HCT116 (cell line): ENCODE measurements at regions not wholly inside any gene's neighbourhood (a gene's known extent, or its start where the extent isn't known, plus 50 kb on each side); places are given as distances from the start of the nearest gene placed in this dataset.
A peak's percentile ranks its signal among the peaks of the same experiment; 100 is the strongest.

Source experiments
- ATAC-seq: fragments of 200-7000 bp; cut with Tn5 transposase; 2 replicates; pipeline ENCODE4 v1.9.1; 2020; ENCODE audit warnings: mild to moderate bottlenecking, moderate library complexity
- BruUV-seq: library from RNA; stranded (reverse); fragments of 400-500 nt; replicated peaks from 2 replicates; lab custom pipeline; 2021; lab: Mats Ljungman, UMichigan
- CTCF ChIA-PET: fragments of 300-600 bp; sonication (Branson Sonifier 250); formaldehyde crosslinking; loops from one replicate; lab custom pipeline; 2021; ENCODE audit warnings: antibody characterized with exemption; lab: Charles Lee
- POLR2A ChIA-PET: fragments of 300-600, 350-600 bp; sonication (Branson Sonifier 250); formaldehyde crosslinking; loops from one replicate; lab custom pipeline; 2021; ENCODE audit warnings: antibody characterized with exemption; lab: Charles Lee
- RAD21 ChIA-PET, 2 experiments: fragments of 300-600 bp; sonication (Branson Sonifier 250); formaldehyde crosslinking; loops; one replicate each; lab custom pipeline; 2023; ENCODE audit warnings: low total read pairs in 2 of 2; ENCODE audit not compliant: uncharacterized antibody in 2 of 2, unreplicated experiment in 2 of 2, low non-redundant PET in 1 of 2; lab: Charles Lee
- DNase-seq: peaks from one replicate; pipeline ENCODE4 v3.0.0-alpha.2; 2010; ENCODE audit warnings: low read depth, low spot score
- H2AFZ ChIP-seq: fragments of 200-600 bp; shearing (Covaris generic), sonication (generic); 2 replicates; pipeline ENCODE4 v1.6.1; 2017; ENCODE audit warnings: low read depth, mixed run types, mixed read lengths, antibody characterized with exemption, low read length; ENCODE audit not compliant: poor library complexity, severe bottlenecking
- H3K27ac ChIP-seq: 2 replicates; pipeline ENCODE4 v1.5.1; 2012; ENCODE audit warnings: low read depth, low read length
- H3K27me3 ChIP-seq: fragments of 200-600 bp; sonication (generic); 2 replicates; pipeline ENCODE4 v1.6.1; 2016; ENCODE audit warnings: mixed run types, low read length, mixed read lengths; ENCODE audit not compliant: insufficient read depth
- H3K36me3 ChIP-seq, 2 experiments: fragments of 200-500 bp in 1 of 2; fragments of 200-600 bp in 1 of 2; sonication (Bioruptor generic) in 1 of 2; sonication (generic) in 1 of 2; 2 replicates each; pipeline versions ENCODE4 v1.5.1 to v1.6.1; 2014 to 2016; ENCODE audit warnings: low read length in 2 of 2, inconsistent platforms in 1 of 2, mixed read lengths in 1 of 2, mixed run types in 1 of 2; ENCODE audit not compliant: insufficient read depth in 2 of 2, control insufficient read depth in 1 of 2
- H3K4me1 ChIP-seq, 2 experiments: fragments of 200-600 bp in 1 of 2; sonication (generic) in 1 of 2; 2 replicates each; pipeline versions ENCODE4 v1.5.1 to v1.6.1; 2012 to 2017; ENCODE audit warnings: low read length in 2 of 2, inconsistent platforms in 1 of 2, mild to moderate bottlenecking in 1 of 2, mixed read lengths in 1 of 2, mixed run types in 1 of 2, moderate library complexity in 1 of 2; ENCODE audit not compliant: insufficient read depth in 2 of 2, control insufficient read depth in 1 of 2
- H3K4me2 ChIP-seq: fragments of 200-600 bp; sonication (generic); 2 replicates; pipeline ENCODE4 v1.6.1; 2017; ENCODE audit warnings: mixed run types, low read length, mixed read lengths
- H3K4me3 ChIP-seq, 2 experiments: fragments of 200-600 bp in 1 of 2; sonication (generic) in 1 of 2; replicated peaks in 1 of 2; 2 replicates each; pipeline ENCODE4 v1.5.1; 2011 to 2016; ENCODE audit warnings: low read length in 2 of 2, control low read depth in 1 of 2, low read depth in 1 of 2, mild to moderate bottlenecking in 1 of 2, mixed read lengths in 1 of 2, mixed run types in 1 of 2
- H3K79me2 ChIP-seq: fragments of 200-600 bp; sonication (generic); 2 replicates; pipeline ENCODE4 v1.6.1; 2017; ENCODE audit warnings: mild to moderate bottlenecking, mixed run types, low read length, moderate library complexity, mixed read lengths; ENCODE audit not compliant: insufficient read depth
- H3K9ac ChIP-seq: fragments of 200-600 bp; sonication (generic); 2 replicates; pipeline ENCODE4 v1.6.1; 2016; ENCODE audit warnings: low read length, mixed read lengths
- H3K9me2 ChIP-seq: fragments of 200-600 bp; sonication (generic), shearing (Covaris generic); 2 replicates; pipeline ENCODE4 v1.6.1; 2017; ENCODE audit warnings: mixed run types, mild to moderate bottlenecking, moderate library complexity; ENCODE audit not compliant: insufficient read depth
- H3K9me3 ChIP-seq, 2 experiments: fragments of 200-500 bp in 1 of 2; fragments of 200-600 bp in 1 of 2; sonication (Bioruptor generic) in 1 of 2; sonication (generic) in 1 of 2; 2 replicates each; pipeline ENCODE4 v1.6.1; 2014 to 2017; ENCODE audit warnings: low read length in 2 of 2, mixed read lengths in 2 of 2, inconsistent platforms in 1 of 2, low read depth in 1 of 2, mild to moderate bottlenecking in 1 of 2, mixed run types in 1 of 2, moderate library complexity in 1 of 2; ENCODE audit not compliant: control insufficient read depth in 1 of 2, insufficient read depth in 1 of 2
- H4K20me1 ChIP-seq: fragments of 200-600 bp; sonication (generic), shearing (Covaris generic); 2 replicates; pipeline ENCODE4 v1.6.1; 2017; ENCODE audit warnings: mixed run types, mild to moderate bottlenecking, moderate library complexity; ENCODE audit not compliant: insufficient read depth
- CBX3 ChIP-seq: IDR thresholded peaks from 2 replicates; pipeline ENCODE4 v1.6.1; 2012; ENCODE audit warnings: low read depth
- CTCF ChIP-seq, 3 experiments: fragments of 200-600 bp in 1 of 3; sonication (generic) in 1 of 3; IDR thresholded peaks in 2 of 3; conservative IDR thresholded peaks in 1 of 3; 2 replicates each; pipeline ENCODE4 v1.5.1; 2012 to 2017; ENCODE audit warnings: low read depth in 2 of 3, low read length in 2 of 3, antibody characterized with exemption in 1 of 3, borderline replicate concordance in 1 of 3, control low read depth in 1 of 3, mild to moderate bottlenecking in 1 of 3, mixed read lengths in 1 of 3, mixed run types in 1 of 3, moderate library complexity in 1 of 3; ENCODE audit not compliant: insufficient read depth in 1 of 3
- EGR1 ChIP-seq: IDR thresholded peaks from 2 replicates; pipeline ENCODE4 v1.6.1; 2012; ENCODE audit warnings: low read depth
- EZH2phosphoT487 ChIP-seq: fragments of 200-600 bp; IDR thresholded peaks from 2 replicates; pipeline ENCODE4 v1.6.1; 2018; ENCODE audit warnings: antibody characterized with exemption, borderline replicate concordance
- JUND ChIP-seq: IDR thresholded peaks from 2 replicates; pipeline ENCODE4 v1.6.1; 2012
- POLR2AphosphoS5 ChIP-seq: IDR thresholded peaks from 2 replicates; pipeline ENCODE4 v1.6.1; 2011; ENCODE audit warnings: mild to moderate bottlenecking, low read depth, low read length, moderate library complexity
- RAD21 ChIP-seq: IDR thresholded peaks from 2 replicates; pipeline ENCODE4 v1.6.1; 2012; ENCODE audit warnings: low read depth, mild to moderate bottlenecking
- SIN3A ChIP-seq: IDR thresholded peaks from 2 replicates; pipeline ENCODE4 v1.6.1; 2012; ENCODE audit warnings: low read depth
- SRF ChIP-seq: IDR thresholded peaks from 2 replicates; pipeline ENCODE4 v1.6.1; 2012; ENCODE audit warnings: low read depth
- intact Hi-C: fragments of 100-400 bp; cut with micrococcal nuclease; formaldehyde crosslinking; loops from 2 replicates; pipeline ENCODE4 v1.10.0; 2022
- TF ChIP-seq, protein P1 (sequence below): IDR thresholded peaks from 2 replicates; pipeline ENCODE4 v1.6.1; 2011; ENCODE audit warnings: mild to moderate bottlenecking, low read length, moderate library complexity; ENCODE audit not compliant: insufficient replicate concordance; ENCODE audit errors: extremely low read depth
- TF ChIP-seq, protein P2 (sequence below): IDR thresholded peaks from 2 replicates; pipeline ENCODE4 v1.6.1; 2012

DNA sequence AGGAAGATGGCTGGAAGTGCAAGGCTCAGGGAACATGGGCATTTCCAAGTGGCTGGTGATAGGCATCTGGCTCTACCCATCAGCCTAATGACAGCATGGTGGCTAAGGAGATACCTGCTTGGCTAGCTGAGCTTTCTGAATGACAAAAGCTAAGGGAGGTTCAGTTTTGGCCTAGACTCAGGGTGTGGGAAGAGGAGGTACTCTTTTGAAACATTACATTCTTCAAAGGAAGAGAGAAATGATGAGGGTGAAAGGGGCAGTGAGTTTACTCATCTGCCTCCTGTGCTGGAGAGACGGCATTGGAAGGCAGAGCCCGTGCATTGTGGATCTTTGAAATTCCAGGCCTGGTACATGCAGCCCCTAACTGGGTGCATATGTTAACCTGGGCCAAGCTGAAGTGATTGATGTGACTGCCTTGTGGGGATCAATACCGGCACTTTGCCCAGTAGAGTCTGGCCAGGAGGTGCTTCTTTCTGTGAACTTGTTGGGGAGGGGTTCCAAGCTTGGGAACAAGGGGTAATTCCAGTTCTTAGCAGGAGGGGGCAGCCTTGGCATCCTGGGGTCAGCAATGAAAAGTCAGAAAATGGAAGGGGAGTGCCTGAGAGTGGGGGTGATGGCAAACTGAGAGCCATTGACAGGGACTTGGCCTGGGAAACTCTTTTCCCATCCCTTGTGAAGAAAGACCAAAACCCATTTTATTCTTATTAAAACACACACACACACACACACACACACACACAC lies 108.6 kb downstream of the ACER2 start:
- Histone ChIP-seq H4K20me1 (no peaks in the 10 kb centered on the region), H3K4me1 (peaks cover 0 to 10% of the 10 kb centered on the region in 2 experiments; a peak in 2 of 4 replicates), H3K4me2 (no peak overlapping the region), H2AFZ (no peak overlapping the region), H3K27me3 (peaks cover 7% of the 10 kb centered on the region), H3K9ac (no peak overlapping the region), H3K27ac (no peak overlapping the region), H3K4me3 (no peak overlapping the region), H3K9me3 (no peaks in the 10 kb centered on the region), H3K36me3 (no peaks in the 10 kb centered on the region), H3K79me2 (no peaks in the 10 kb centered on the region), H3K9me2 (peaks cover 3% of the 10 kb centered on the region; the same call in 1 of the 2 replicates)
- ATAC-seq, result peak; percentile 70
- TF ChIP-seq SIN3A (no peak), SRF (no peak), RAD21 (peak; percentile 42; the same call in 1 of the 2 replicates), EZH2phosphoT487 (no peak), JUND (no peak), POLR2AphosphoS5 (no peak), CTCF (IDR thresholded peaks at IDR 0.05 in 2 of 3, conservative IDR thresholded peaks at IDR 0.05 in 1 of 3; ENCODE audit: borderline replicate concordance in 1 of 3, insufficient read depth in 1 of 3, low read depth in 2 of 3, low read length in 2 of 3) (peak; percentile 8 to 64 (median 63); a peak in 4 of 6 replicates), CBX3 (no peak), EGR1 (no peak)
- TF ChIP-seq, protein P1, sequence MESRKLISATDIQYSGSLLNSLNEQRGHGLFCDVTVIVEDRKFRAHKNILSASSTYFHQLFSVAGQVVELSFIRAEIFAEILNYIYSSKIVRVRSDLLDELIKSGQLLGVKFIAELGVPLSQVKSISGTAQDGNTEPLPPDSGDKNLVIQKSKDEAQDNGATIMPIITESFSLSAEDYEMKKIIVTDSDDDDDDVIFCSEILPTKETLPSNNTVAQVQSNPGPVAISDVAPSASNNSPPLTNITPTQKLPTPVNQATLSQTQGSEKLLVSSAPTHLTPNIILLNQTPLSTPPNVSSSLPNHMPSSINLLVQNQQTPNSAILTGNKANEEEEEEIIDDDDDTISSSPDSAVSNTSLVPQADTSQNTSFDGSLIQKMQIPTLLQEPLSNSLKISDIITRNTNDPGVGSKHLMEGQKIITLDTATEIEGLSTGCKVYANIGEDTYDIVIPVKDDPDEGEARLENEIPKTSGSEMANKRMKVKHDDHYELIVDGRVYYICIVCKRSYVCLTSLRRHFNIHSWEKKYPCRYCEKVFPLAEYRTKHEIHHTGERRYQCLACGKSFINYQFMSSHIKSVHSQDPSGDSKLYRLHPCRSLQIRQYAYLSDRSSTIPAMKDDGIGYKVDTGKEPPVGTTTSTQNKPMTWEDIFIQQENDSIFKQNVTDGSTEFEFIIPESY, result no peak
- TF ChIP-seq, protein P2, sequence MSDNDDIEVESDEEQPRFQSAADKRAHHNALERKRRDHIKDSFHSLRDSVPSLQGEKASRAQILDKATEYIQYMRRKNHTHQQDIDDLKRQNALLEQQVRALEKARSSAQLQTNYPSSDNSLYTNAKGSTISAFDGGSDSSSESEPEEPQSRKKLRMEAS, result no peak
- intact Hi-C loops, result loop anchor here (5.0 kb wide), 1 partner anchor 400 kb away; no protein-coding TSS in a partner anchor
- ChIA-PET RAD21 (interaction anchor here in 1 of 2 experiments (0.9 kb wide), 1 partner anchor 282 kb away, joined by 5 read pairs; no protein-coding TSS in a partner anchor), CTCF (interaction anchor here (0.6 to 3.4 kb wide), 4 partner anchors 10 to 405 kb away, joined by 3 to 13 read pairs (median 4); no protein-coding TSS in a partner anchor), POLR2A (no interaction called here)
- BruUV-seq, result no TSS peak
- no peak for DNase-seq
